Brain microvascular endothelial cell (primary cell): ENCODE measurements at regions not wholly inside any gene's neighbourhood (a gene's known extent, or its start where the extent isn't known, plus 50 kb on each side); places are given as distances from the start of the nearest gene placed in this dataset.

Source experiments
- DNase-seq: peaks from one replicate; pipeline ENCODE4 v3.0.0-alpha.2; 2020
- H3K27ac ChIP-seq: fragments of 250-450 bp; sonication (Bioruptor Pico); 2 replicates; pipeline ENCODE4 v1.5.1; 2020; ENCODE audit warnings: mild to moderate bottlenecking, moderate library complexity
- H3K27me3 ChIP-seq: fragments of 250-450 bp; sonication (Bioruptor Pico); replicated peaks from 2 replicates; pipeline ENCODE4 v1.5.1; 2020; ENCODE audit warnings: mild to moderate bottlenecking
- H3K36me3 ChIP-seq: fragments of 250-450 bp; sonication (Bioruptor Pico); replicated peaks from 2 replicates; pipeline ENCODE4 v1.5.1; 2020; ENCODE audit warnings: mild to moderate bottlenecking
- H3K4me3 ChIP-seq: 2 replicates; pipeline ENCODE4 v1.5.1; 2011; ENCODE audit warnings: low read depth, mild to moderate bottlenecking, control low read depth, low read length, moderate library complexity
- CTCF ChIP-seq: IDR thresholded peaks from 2 replicates; pipeline ENCODE4 v1.5.1; 2011; ENCODE audit warnings: low read depth, mild to moderate bottlenecking, moderate library complexity, low read length, control low read depth, inconsistent platforms; ENCODE audit errors: missing control alignments
- in situ Hi-C: cut with HindIII; loops from 2 replicates; pipeline ENCODE4 v1.10.0; 2017; ENCODE audit warnings: low sequenced_read_pairs, low pct_ligation_motif_present

- no peak for TF ChIP-seq CTCF
- Histone ChIP-seq H3K4me3 (no peak overlapping the region), H3K36me3 (no peaks in the 10 kb centered on the region), H3K27me3 (no peaks in the 10 kb centered on the region), H3K27ac (no peak overlapping the region)
- DNase-seq, result no peak
- in situ Hi-C loops, result no loop called here
These were observed 138.1 kb upstream of the GPR149 start for GRCh38 chr3:154568064-154568463.

- no peak for DNase-seq
- in situ Hi-C loops, result no loop called here
- H3K27me3 ChIP-seq, result no peaks in the 10 kb centered on the region
- H3K27ac ChIP-seq, result no peak overlapping the region
- H3K36me3 ChIP-seq, result no peaks in the 10 kb centered on the region
- no peak overlapping the region for H3K4me3 ChIP-seq
- TF ChIP-seq CTCF, result no peak
These were observed 129.6 kb upstream of the GPR149 start for GRCh38 chr3:154559623-154560022.

DNA sequence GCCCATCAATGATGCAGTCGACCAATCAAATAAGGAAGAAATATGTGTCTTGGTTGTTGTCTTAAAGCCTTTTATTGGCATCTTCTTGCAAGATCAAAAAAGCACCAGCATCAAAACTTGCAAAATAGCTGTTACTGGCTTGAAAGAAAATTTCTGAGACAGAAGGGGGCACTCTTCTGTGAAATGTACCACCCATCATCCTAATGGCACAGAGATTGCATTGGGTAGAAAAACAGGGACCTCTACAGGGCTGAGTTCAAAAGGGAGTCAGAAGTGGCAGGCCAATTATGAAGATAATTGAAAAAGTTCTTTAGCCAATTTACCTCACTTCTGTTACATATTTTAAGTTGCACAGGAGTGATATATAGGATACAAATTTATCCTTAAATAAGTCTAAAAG, 122.3 kb upstream of the GPR149 start:
- H3K4me3 ChIP-seq, result no peak overlapping the region
- no peaks in the 10 kb centered on the region for H3K27me3 ChIP-seq
- no peak for DNase-seq
- H3K36me3 ChIP-seq, result no peaks in the 10 kb centered on the region
- TF ChIP-seq CTCF, result no peak
- in situ Hi-C loops, result no loop called here
- H3K27ac ChIP-seq, result no peak overlapping the region

- TF ChIP-seq CTCF, result no peak
- no peak overlapping the region for H3K4me3 ChIP-seq
- H3K27me3 ChIP-seq, result no peaks in the 10 kb centered on the region
- in situ Hi-C loops, result no loop called here
- no peaks in the 10 kb centered on the region for H3K36me3 ChIP-seq
- H3K27ac ChIP-seq, result no peak overlapping the region
- no peak for DNase-seq
These were observed 119.4 kb upstream of the GPR149 start for GRCh38 chr3:154549391-154549790.

GRCh38 chr3:154548341-154548740, 118.4 kb upstream of the GPR149 start:
- no peak for DNase-seq

More at GRCh38 chr3:154548341-154548740, 118.4 kb upstream of the GPR149 start:
- in situ Hi-C loops, result no loop called here
- Histone ChIP-seq H3K27me3 (no peaks in the 10 kb centered on the region), H3K4me3 (no peak overlapping the region), H3K36me3 (no peaks in the 10 kb centered on the region), H3K27ac (no peak overlapping the region)
- TF ChIP-seq CTCF, result no peak
